Glutamatergic neuron (in vitro differentiated cells): ENCODE measurements at regions not wholly inside any gene's neighbourhood (a gene's known extent, or its start where the extent isn't known, plus 50 kb on each side); places are given as distances from the start of the nearest gene placed in this dataset.

ENCODE experiments used
- DNase-seq: peaks from one replicate; pipeline ENCODE4 v3.0.0; 2022
- H3K27ac Mint-ChIP-seq: one replicate; pipeline ENCODE4 v1.8.0; 2020; ENCODE audit warnings: mild to moderate bottlenecking, mixed read lengths, inconsistent platforms; ENCODE audit not compliant: unreplicated experiment
- H3K27me3 Mint-ChIP-seq: one replicate; pipeline ENCODE4 v1.8.0; 2020; ENCODE audit warnings: mild to moderate bottlenecking, moderate library complexity, mixed read lengths, inconsistent platforms; ENCODE audit not compliant: unreplicated experiment
- H3K36me3 Mint-ChIP-seq: one replicate; pipeline ENCODE4 v1.8.0; 2020; ENCODE audit warnings: mild to moderate bottlenecking, mixed read lengths, inconsistent platforms; ENCODE audit not compliant: unreplicated experiment
- H3K4me1 Mint-ChIP-seq: one replicate; pipeline ENCODE4 v1.8.0; 2020; ENCODE audit warnings: mild to moderate bottlenecking, low read depth, mixed read lengths, inconsistent platforms; ENCODE audit not compliant: unreplicated experiment
- H3K4me3 Mint-ChIP-seq: one replicate; pipeline ENCODE4 v1.8.0; 2020; ENCODE audit warnings: mild to moderate bottlenecking, mixed read lengths, inconsistent platforms; ENCODE audit not compliant: unreplicated experiment
- H3K9me3 Mint-ChIP-seq: one replicate; pipeline ENCODE4 v1.8.0; 2020; ENCODE audit warnings: mild to moderate bottlenecking, moderate library complexity, mixed read lengths, inconsistent platforms; ENCODE audit not compliant: unreplicated experiment
- TF ChIP-seq, protein P1 (sequence below): fragments of 200-600 bp; sonication (generic); IDR thresholded peaks from one replicate; pipeline ENCODE4 v1.5.0; 2021; ENCODE audit not compliant: partially characterized antibody, unreplicated experiment

DNA sequence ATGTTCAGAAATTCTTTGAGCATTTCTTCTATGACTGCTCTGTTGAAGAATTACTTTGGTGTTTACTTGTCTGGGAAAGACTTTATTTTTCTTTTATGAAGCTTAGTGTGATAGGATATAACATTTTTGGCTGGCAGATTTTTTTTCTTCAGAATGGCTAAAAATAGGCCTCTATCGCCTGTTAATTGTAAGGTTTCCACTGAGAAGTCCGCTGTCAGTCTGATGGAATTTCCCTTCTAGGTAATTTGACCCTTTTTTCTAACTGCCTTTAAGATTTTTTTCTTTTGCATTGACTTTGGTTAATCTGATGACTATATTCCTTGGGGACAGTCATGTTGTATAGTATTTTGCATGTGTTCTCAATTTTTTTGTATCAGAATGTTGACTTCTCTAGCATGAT lies 590.7 kb downstream of the ADCYAP1 start:
- Mint-ChIP-seq H3K4me1 (no peaks in the 10 kb centered on the region), H3K27me3 (no peaks in the 10 kb centered on the region), H3K9me3 (no peaks in the 10 kb centered on the region), H3K27ac (no peak overlapping the region), H3K36me3 (peaks cover 8% of the 10 kb centered on the region), H3K4me3 (no peak overlapping the region)
- TF ChIP-seq, protein P1, sequence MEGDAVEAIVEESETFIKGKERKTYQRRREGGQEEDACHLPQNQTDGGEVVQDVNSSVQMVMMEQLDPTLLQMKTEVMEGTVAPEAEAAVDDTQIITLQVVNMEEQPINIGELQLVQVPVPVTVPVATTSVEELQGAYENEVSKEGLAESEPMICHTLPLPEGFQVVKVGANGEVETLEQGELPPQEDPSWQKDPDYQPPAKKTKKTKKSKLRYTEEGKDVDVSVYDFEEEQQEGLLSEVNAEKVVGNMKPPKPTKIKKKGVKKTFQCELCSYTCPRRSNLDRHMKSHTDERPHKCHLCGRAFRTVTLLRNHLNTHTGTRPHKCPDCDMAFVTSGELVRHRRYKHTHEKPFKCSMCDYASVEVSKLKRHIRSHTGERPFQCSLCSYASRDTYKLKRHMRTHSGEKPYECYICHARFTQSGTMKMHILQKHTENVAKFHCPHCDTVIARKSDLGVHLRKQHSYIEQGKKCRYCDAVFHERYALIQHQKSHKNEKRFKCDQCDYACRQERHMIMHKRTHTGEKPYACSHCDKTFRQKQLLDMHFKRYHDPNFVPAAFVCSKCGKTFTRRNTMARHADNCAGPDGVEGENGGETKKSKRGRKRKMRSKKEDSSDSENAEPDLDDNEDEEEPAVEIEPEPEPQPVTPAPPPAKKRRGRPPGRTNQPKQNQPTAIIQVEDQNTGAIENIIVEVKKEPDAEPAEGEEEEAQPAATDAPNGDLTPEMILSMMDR, result no peak
- DNase-seq, result no peak

DNA sequence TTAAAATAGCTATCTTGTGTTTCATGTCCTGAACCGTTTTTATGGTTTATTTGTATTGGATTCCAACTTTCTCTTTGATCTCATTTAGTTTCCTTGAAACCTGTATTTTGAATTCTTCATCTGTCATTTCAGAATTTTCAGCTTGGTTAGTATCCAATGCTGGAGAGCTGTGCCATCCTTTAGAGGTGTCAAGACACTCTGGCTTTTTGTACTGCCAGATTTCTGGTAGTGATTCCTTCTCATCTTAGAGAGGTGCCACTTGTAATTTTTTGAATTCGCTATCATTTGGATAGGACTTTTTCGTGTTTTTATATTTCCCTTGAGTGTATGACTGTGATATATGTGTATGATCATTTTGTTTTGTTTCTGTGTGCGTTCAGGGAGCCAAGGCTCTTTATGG lies 591.4 kb downstream of the ADCYAP1 start:
- Mint-ChIP-seq H3K4me3 (no peak overlapping the region), H3K27me3 (no peaks in the 10 kb centered on the region), H3K4me1 (no peaks in the 10 kb centered on the region), H3K9me3 (no peaks in the 10 kb centered on the region), H3K27ac (no peak overlapping the region), H3K36me3 (peaks cover 8% of the 10 kb centered on the region)
- no peak for DNase-seq
- TF ChIP-seq, protein P1, result no peak

DNA sequence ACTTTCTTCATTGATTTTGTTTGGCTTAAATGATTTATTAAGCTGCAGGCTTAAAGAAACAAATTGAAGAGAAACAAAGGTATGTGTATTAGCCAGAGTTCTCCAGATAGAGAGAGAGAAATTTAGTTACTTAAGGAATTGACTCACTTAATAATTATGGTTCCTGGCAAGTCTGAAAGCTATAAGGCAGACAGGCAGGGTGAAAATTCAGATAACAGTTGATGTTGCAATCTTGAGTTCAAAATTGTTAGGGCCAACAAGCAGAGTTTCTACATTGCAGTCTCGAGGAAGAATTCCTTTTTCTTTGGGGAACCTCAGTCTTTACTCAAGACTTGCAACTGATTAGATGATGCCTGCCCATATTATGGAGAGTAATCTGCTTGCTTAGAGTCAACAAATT lies 593.5 kb downstream of the ADCYAP1 start:
- H3K4me1 Mint-ChIP-seq, result peaks cover under 1% of the 10 kb centered on the region
- H3K27me3 Mint-ChIP-seq, result no peaks in the 10 kb centered on the region
- DNase-seq, result no peak
- TF ChIP-seq, protein P1, result no peak
- H3K9me3 Mint-ChIP-seq, result no peaks in the 10 kb centered on the region
- no peak overlapping the region for H3K4me3 Mint-ChIP-seq
- no peak overlapping the region for H3K27ac Mint-ChIP-seq
- H3K36me3 Mint-ChIP-seq, result peaks cover 8% of the 10 kb centered on the region

DNA sequence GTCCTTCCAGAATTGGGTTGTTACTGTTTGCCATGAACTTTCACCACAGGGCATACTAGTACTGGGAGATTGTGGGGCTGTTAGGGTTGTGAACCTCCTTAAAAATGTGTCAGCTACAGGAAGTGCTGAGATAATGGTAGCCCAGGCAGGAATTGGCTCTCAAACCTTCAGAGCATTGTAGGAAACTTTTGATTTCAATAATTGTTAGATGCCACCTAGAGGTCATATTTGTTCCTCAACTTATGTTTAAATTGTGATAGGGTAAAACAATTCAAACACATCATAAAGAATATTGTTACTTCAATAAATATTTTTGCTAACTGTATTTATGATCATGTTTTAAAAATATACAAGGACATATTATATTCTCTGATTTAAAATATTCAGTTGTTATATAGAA lies 594.6 kb downstream of the ADCYAP1 start:
- TF ChIP-seq, protein P1, result no peak
- H3K9me3 Mint-ChIP-seq, result no peaks in the 10 kb centered on the region
- H3K4me1 Mint-ChIP-seq, result peaks cover 2% of the 10 kb centered on the region
- H3K4me3 Mint-ChIP-seq, result no peak overlapping the region
- H3K27ac Mint-ChIP-seq, result no peak overlapping the region
- H3K36me3 Mint-ChIP-seq, result peaks cover 8% of the 10 kb centered on the region
- H3K27me3 Mint-ChIP-seq, result no peaks in the 10 kb centered on the region
- no peak for DNase-seq

DNA sequence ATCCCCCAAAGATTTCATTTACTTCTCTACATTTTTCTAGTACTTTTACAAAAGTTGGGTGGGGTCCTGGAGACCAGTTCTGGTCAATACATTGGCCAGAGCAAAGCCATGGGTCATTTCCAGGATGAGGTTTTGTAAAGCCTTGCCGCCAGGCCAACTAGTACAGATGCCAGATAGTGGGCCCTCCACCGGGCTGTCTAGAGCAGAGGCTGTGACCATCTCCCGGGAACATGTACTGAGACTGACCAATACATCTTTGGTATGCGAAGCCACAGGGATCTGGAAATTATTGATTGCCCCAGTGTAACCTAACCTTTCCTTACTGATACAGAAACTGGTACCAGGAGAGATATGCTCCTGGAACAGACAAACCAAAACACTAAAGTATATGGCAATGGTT lies 599.2 kb downstream of the ADCYAP1 start:
- peaks cover 2% of the 10 kb centered on the region for H3K9me3 Mint-ChIP-seq
- TF ChIP-seq, protein P1, result no peak
- no peak for DNase-seq
- H3K36me3 Mint-ChIP-seq, result no peaks in the 10 kb centered on the region
- H3K27ac Mint-ChIP-seq, result no peak overlapping the region
- peaks cover 12% of the 10 kb centered on the region for H3K4me1 Mint-ChIP-seq
- no peak overlapping the region for H3K4me3 Mint-ChIP-seq
- H3K27me3 Mint-ChIP-seq, result no peaks in the 10 kb centered on the region
